ENCODE measurements at regions not wholly inside any gene's neighbourhood (a gene's known extent, or its start where the extent isn't known, plus 50 kb on each side); places are given as distances from the start of the nearest gene placed in this dataset.
"Not testable (repeated sequence)": the region's sequence is repeated elsewhere in the genome, so short reads cannot be mapped to it uniquely, and the experiment has no call there.

DNA sequence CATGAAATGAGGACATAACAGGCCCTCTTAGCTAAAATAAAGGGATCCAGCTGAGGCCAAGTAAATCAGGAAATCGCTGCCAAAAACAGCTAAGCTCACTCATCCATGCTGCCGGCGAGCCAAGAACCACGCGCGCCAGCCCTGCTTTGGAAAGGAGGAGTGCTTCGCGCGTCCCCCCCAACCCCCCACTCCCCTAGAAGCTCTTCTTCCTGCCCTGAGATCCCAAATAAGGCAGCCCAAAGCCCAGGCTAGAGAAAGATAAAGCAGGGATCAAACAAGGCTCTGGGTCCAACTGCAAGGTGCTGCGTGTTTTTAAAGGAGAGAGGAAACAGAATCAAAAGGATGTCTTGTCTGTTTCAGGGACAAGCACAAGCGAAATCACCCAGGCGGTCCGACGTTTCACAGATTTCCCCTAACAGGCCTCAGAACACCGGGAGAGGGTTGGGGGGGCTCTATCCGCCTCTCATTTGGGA lies 168.3 kb upstream of the AUTS2 start:
- 0 out of 2 replicates have a peak, but pooled peaks have one; percentile 13 for TF ChIP-seq ZFX (IDR thresholded peaks at IDR 0.05)
- TF ChIP-seq, protein P1, sequence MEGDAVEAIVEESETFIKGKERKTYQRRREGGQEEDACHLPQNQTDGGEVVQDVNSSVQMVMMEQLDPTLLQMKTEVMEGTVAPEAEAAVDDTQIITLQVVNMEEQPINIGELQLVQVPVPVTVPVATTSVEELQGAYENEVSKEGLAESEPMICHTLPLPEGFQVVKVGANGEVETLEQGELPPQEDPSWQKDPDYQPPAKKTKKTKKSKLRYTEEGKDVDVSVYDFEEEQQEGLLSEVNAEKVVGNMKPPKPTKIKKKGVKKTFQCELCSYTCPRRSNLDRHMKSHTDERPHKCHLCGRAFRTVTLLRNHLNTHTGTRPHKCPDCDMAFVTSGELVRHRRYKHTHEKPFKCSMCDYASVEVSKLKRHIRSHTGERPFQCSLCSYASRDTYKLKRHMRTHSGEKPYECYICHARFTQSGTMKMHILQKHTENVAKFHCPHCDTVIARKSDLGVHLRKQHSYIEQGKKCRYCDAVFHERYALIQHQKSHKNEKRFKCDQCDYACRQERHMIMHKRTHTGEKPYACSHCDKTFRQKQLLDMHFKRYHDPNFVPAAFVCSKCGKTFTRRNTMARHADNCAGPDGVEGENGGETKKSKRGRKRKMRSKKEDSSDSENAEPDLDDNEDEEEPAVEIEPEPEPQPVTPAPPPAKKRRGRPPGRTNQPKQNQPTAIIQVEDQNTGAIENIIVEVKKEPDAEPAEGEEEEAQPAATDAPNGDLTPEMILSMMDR (conservative IDR thresholded peaks at IDR 0.05), result no peak
- H3K27ac ChIP-seq, result no peak overlapping the region

DNA sequence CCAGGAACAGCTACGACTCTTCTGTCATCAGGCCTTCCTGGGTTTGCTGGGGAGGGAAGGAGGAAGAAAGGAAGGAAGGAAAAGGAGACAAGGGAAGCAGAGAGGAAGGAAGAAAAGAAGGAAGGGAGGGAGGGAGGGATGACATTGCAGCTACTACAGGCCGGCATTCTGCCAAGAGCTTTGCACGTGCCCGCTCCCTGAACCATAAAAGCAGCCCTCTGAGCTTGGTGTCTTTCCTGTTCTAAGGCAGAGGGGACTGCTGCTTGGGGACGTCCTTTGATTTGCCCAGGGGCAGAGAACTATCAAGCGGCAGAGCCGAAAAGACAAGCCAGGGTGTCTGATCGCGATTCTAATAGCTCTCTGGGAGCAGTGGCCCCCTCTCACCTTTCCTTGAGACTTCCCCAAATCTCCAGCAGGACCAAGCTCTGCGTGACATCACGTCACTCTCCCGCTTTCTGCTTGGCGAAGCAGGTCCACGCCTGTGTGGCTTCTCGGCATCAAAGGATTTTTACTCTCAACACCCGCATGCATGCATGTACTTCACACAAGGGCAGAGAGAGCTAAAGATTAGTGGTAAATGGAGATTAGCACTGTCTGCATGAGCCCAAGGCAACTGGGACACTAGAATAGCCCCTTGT lies 167.8 kb upstream of the AUTS2 start:
- TF ChIP-seq ZFX (IDR thresholded peaks at IDR 0.05), result no peak
- H3K27ac ChIP-seq, result no peak overlapping the region

DNA sequence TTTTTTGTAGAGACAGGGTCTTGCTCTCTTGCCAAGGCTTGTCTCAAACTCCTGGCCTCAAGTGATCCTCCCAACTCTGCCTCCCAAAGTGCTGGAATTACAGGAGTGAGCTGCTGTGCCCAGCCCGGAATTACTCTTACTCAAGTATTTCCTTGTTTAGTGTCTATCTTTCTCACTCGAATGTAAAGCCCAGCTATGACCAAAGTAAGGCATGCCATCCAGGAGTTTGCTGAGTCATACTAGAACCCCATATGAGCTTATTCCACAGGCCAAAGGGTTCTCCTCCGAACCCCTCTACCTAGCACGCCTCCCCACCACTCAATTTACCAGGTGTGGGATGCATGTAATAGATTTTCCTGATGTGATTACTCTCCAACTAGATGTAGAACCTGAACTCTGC lies 166.6 kb upstream of the AUTS2 start:
- H3K27ac ChIP-seq, result no peak overlapping the region
- no peak for TF ChIP-seq ZFX (IDR thresholded peaks at IDR 0.05)
- TF ChIP-seq, protein P1 (conservative IDR thresholded peaks at IDR 0.05), result no peak

DNA sequence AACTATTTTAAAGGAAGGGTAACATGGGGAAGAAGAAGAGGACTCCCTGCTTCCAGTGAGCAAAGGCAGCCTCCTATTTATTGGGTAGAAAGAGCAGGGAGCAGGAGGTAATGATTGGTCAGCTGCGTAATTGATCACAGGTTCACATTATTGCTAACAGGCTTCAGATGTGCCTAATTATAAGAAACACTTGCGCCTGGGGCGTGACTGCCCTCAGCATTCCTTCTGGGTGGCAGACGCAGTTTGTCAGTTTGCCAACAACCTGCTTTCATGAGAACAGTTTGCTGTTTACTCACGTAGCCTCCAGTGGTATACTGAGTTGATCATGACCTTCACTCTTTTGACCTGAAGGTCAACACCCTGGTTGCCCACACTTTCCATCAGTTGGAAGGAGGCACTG lies 166.0 kb upstream of the AUTS2 start:
- not testable (repeated sequence) for H3K27ac ChIP-seq

DNA sequence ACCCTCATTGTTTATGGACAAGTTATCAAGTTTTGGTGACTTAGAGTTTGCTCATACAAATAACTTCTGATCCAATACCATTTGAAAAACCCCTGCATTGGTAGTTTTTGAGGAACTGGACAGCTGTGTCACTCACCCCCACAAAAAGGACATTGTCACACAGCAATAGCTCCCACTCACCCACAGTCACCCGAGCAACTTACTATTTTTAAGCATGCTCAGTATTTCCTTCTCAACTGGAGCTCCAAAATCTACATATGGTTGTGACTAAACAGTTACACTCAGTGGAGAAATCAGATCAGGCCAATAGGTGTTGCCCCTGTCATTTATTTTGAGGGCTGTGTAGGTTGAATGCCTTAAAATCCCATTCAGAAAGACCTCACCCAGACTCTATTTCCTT lies 165.2 kb upstream of the AUTS2 start:
- TF ChIP-seq, protein P1 (conservative IDR thresholded peaks at IDR 0.05), result no peak
- TF ChIP-seq ZFX (IDR thresholded peaks at IDR 0.05), result no peak
- H3K27ac ChIP-seq, result no peak overlapping the region

DNA sequence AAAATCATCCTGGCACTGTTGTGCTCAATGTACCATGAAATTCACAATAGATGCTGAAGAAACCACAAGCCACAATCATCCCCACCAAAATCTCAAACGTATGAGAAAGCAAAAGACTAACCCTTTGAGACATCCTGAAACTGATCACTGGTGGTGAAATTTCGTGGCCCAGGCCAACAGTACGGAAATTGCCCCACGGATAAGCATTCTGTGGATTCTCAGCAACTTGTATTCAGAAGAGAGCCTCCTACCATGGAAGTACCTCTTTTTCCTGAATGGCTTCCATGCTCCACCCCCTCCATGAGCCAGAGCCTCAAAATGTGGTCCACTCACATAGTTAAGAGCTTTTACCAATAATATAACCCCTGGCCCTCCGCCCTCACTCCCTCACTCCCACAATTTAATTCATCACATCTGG lies 163.9 kb upstream of the AUTS2 start:
- no peak overlapping the region for H3K27ac ChIP-seq
- TF ChIP-seq, protein P1 (conservative IDR thresholded peaks at IDR 0.05), result no peak
- TF ChIP-seq ZFX (IDR thresholded peaks at IDR 0.05), result no peak

DNA sequence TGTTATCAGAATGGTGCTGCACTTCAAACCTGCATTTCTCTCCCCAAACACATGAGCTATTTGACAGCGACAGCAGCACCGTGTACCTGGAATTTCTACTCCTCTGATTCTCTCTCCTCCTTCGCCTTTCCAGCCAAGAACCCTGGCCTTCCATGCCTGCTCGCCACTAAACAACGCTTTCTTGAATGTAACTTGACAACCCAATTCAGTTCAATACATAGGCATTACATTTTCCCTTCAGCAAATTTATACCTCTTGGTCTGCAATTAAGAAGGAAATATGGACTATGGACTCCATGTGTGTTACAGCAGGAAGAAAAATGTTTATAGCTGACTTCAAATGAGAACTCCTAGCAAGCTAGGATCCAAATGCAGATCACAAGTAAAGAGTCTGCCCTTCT lies 162.6 kb upstream of the AUTS2 start:
- H3K27ac ChIP-seq, result no peak overlapping the region
- no peak for TF ChIP-seq ZFX (IDR thresholded peaks at IDR 0.05)
- TF ChIP-seq, protein P1 (conservative IDR thresholded peaks at IDR 0.05), result no peak

DNA sequence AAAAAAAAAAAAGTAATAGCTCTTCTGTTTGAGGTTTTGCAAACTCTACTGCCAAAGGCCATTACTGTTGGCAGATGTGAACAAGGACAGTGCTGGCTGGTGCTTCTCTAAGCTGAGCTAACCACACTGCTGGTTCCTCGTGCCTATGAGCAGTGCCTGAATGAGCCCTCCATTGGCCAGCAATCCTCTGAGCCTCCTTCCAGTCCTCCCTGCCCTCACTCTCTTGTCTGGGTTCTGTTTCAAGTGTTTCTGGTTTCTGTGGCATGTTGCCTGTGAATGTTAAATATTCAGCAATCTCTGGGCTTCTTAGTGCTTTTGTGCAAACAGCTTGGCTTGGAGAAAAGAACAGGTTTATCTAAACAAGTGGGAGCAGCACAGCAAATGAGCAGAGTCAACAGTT lies 161.3 kb upstream of the AUTS2 start:
- no peak for TF ChIP-seq ZFX (IDR thresholded peaks at IDR 0.05)
- TF ChIP-seq, protein P1 (conservative IDR thresholded peaks at IDR 0.05), result no peak

More for the DNA sequence above, 161.3 kb upstream of the AUTS2 start:
- H3K27ac ChIP-seq, result no peak overlapping the region

Measured in C4-2B (cell line).